ENCODE measurements at regions not wholly inside any gene's neighbourhood (a gene's known extent, or its start where the extent isn't known, plus 50 kb on each side); places are given as distances from the start of the nearest gene placed in this dataset.

DNA sequence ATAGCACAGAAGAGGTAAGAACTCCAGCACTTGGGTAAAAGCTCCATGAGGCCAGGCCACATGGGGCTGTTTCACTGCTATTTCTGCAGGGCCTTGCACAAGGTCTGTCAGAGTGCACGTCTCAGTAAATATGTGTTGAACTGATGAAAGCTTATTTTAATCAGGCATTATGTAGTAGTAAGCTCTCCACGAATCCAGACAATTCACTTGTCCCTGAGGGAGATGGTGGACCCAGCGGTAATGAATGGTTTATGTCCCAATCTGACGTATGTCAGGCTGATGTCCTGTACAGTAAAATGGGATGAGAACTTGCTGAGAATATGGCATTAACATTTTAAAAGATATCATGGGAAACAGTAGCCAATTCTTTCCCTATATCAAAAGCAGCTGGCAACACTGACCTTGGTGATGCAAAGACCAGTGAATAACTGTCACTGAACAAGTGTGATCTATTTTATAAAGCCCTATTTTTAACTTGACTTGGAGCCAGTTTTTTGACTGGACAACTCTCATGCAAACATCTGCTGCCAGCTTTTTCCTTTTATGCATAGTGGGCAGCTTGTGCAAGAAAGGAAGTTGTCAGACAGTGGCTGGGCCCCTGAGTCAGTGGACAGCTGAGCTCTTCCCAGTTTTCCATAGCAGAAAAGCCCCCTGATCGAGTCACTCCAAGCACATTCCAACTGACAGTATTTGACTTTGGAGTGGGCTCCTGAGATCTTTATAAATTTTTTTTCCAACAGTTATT, 519.8 kb upstream of the MDFIC2 start:
- TF ChIP-seq, protein P1, sequence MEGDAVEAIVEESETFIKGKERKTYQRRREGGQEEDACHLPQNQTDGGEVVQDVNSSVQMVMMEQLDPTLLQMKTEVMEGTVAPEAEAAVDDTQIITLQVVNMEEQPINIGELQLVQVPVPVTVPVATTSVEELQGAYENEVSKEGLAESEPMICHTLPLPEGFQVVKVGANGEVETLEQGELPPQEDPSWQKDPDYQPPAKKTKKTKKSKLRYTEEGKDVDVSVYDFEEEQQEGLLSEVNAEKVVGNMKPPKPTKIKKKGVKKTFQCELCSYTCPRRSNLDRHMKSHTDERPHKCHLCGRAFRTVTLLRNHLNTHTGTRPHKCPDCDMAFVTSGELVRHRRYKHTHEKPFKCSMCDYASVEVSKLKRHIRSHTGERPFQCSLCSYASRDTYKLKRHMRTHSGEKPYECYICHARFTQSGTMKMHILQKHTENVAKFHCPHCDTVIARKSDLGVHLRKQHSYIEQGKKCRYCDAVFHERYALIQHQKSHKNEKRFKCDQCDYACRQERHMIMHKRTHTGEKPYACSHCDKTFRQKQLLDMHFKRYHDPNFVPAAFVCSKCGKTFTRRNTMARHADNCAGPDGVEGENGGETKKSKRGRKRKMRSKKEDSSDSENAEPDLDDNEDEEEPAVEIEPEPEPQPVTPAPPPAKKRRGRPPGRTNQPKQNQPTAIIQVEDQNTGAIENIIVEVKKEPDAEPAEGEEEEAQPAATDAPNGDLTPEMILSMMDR (optimal IDR thresholded peaks at IDR 0.05 in 1 of 3, IDR thresholded peaks at IDR 0.05 in 1 of 3, conservative IDR thresholded peaks at IDR 0.05 in 1 of 3; ENCODE audit: extremely low read depth in 1 of 3, insufficient read depth in 2 of 3, low read length in 3 of 3), result no peak
- TF ChIP-seq EZH2 (IDR thresholded peaks at IDR 0.05; ENCODE audit: low read length), result no peak
